SK-N-SH (cell line): ENCODE measurements at regions not wholly inside any gene's neighbourhood (a gene's known extent, or its start where the extent isn't known, plus 50 kb on each side); places are given as distances from the start of the nearest gene placed in this dataset.

Source experiments
- CHD2 ChIP-seq: fragments of 150-350 bp; IDR thresholded peaks from 2 replicates; pipeline ENCODE4 v1.6.1; 2018; ENCODE audit warnings: low read length; ENCODE audit not compliant: partially characterized antibody
- EZH2phosphoT487 ChIP-seq: fragments of 200-600 bp; sonication (generic); IDR thresholded peaks from 2 replicates; pipeline ENCODE4 v1.6.1; 2017; ENCODE audit warnings: low read depth, mixed run types, mild to moderate bottlenecking, antibody characterized with exemption, moderate library complexity, borderline replicate concordance
- JUND ChIP-seq: IDR thresholded peaks from 2 replicates; pipeline ENCODE4 v1.4.0; 2012
- POLR2AphosphoS5 ChIP-seq: IDR thresholded peaks from 2 replicates; pipeline ENCODE4 v1.6.1; 2012; ENCODE audit warnings: low read depth, low read length
- RAD21 ChIP-seq: IDR thresholded peaks from 2 replicates; pipeline ENCODE4 v1.6.1; 2012; ENCODE audit warnings: mild to moderate bottlenecking, low read length
- SMC3 ChIP-seq: IDR thresholded peaks from 2 replicates; pipeline ENCODE4 v1.6.1; 2012; ENCODE audit warnings: low read depth, low read length, improper control_type of control experiment
- TAF1 ChIP-seq: IDR thresholded peaks from 2 replicates; pipeline ENCODE4 v1.6.1; 2012; ENCODE audit warnings: low read depth, mild to moderate bottlenecking, low read length, moderate library complexity, borderline replicate concordance
- TCF12 ChIP-seq: IDR thresholded peaks from 2 replicates; pipeline ENCODE4 v1.4.0; 2012
- TF ChIP-seq, protein P1 (sequence below): fragments of 200-600 bp; sonication (generic); IDR thresholded peaks from 2 replicates; pipeline ENCODE4 v1.6.1; 2017; ENCODE audit warnings: antibody characterized with exemption, mild to moderate bottlenecking, moderate library complexity
- TF ChIP-seq, protein P2 (sequence below): IDR thresholded peaks from 2 replicates; pipeline ENCODE4 v1.4.0; 2012; ENCODE audit warnings: low read depth
- TF ChIP-seq, protein P3 (sequence below): IDR thresholded peaks from 2 replicates; pipeline ENCODE4 v1.4.0; 2012; ENCODE audit warnings: low read depth, borderline replicate concordance
- TF ChIP-seq, protein P4 (sequence below): IDR thresholded peaks from 2 replicates; pipeline ENCODE4 v1.6.1; 2012; ENCODE audit warnings: mild to moderate bottlenecking, low read depth, low read length, moderate library complexity
- TF ChIP-seq, protein P5 (sequence below): fragments of 150-350 bp; IDR thresholded peaks from 2 replicates; pipeline ENCODE4 v1.6.1; 2017; ENCODE audit warnings: antibody characterized with exemption, low read length, low read depth, borderline replicate concordance

DNA sequence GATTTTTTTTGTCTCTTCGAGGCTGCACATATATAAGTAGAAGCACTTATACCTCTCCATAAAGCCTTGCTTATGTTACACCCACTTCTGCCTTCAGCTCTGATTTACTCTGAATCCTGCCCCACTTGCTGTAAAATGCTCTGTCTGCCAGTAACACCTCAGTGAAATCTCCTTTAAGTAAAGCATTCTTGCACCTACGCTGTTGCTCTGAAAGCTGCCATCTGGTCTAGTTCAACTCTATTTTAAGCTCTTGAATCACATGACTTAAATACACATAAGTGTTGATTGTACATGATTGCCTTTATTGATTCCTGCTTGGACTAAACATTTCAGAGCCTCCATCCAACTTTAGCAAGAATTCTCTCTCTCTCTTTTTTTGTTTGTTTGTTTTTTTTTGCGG is 609.0 kb upstream of the CELF4 start:
- TF ChIP-seq, protein P1, sequence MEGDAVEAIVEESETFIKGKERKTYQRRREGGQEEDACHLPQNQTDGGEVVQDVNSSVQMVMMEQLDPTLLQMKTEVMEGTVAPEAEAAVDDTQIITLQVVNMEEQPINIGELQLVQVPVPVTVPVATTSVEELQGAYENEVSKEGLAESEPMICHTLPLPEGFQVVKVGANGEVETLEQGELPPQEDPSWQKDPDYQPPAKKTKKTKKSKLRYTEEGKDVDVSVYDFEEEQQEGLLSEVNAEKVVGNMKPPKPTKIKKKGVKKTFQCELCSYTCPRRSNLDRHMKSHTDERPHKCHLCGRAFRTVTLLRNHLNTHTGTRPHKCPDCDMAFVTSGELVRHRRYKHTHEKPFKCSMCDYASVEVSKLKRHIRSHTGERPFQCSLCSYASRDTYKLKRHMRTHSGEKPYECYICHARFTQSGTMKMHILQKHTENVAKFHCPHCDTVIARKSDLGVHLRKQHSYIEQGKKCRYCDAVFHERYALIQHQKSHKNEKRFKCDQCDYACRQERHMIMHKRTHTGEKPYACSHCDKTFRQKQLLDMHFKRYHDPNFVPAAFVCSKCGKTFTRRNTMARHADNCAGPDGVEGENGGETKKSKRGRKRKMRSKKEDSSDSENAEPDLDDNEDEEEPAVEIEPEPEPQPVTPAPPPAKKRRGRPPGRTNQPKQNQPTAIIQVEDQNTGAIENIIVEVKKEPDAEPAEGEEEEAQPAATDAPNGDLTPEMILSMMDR, result no peak
- TF ChIP-seq, protein P2, sequence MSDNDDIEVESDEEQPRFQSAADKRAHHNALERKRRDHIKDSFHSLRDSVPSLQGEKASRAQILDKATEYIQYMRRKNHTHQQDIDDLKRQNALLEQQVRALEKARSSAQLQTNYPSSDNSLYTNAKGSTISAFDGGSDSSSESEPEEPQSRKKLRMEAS, result no peak
- TF ChIP-seq RAD21 (no peak), JUND (no peak), CHD2 (no peak), TAF1 (no peak), POLR2AphosphoS5 (no peak), TCF12 (no peak), SMC3 (no peak), EZH2phosphoT487 (no peak)
- TF ChIP-seq, protein P3, sequence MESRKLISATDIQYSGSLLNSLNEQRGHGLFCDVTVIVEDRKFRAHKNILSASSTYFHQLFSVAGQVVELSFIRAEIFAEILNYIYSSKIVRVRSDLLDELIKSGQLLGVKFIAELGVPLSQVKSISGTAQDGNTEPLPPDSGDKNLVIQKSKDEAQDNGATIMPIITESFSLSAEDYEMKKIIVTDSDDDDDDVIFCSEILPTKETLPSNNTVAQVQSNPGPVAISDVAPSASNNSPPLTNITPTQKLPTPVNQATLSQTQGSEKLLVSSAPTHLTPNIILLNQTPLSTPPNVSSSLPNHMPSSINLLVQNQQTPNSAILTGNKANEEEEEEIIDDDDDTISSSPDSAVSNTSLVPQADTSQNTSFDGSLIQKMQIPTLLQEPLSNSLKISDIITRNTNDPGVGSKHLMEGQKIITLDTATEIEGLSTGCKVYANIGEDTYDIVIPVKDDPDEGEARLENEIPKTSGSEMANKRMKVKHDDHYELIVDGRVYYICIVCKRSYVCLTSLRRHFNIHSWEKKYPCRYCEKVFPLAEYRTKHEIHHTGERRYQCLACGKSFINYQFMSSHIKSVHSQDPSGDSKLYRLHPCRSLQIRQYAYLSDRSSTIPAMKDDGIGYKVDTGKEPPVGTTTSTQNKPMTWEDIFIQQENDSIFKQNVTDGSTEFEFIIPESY, result no peak
- TF ChIP-seq, protein P4, sequence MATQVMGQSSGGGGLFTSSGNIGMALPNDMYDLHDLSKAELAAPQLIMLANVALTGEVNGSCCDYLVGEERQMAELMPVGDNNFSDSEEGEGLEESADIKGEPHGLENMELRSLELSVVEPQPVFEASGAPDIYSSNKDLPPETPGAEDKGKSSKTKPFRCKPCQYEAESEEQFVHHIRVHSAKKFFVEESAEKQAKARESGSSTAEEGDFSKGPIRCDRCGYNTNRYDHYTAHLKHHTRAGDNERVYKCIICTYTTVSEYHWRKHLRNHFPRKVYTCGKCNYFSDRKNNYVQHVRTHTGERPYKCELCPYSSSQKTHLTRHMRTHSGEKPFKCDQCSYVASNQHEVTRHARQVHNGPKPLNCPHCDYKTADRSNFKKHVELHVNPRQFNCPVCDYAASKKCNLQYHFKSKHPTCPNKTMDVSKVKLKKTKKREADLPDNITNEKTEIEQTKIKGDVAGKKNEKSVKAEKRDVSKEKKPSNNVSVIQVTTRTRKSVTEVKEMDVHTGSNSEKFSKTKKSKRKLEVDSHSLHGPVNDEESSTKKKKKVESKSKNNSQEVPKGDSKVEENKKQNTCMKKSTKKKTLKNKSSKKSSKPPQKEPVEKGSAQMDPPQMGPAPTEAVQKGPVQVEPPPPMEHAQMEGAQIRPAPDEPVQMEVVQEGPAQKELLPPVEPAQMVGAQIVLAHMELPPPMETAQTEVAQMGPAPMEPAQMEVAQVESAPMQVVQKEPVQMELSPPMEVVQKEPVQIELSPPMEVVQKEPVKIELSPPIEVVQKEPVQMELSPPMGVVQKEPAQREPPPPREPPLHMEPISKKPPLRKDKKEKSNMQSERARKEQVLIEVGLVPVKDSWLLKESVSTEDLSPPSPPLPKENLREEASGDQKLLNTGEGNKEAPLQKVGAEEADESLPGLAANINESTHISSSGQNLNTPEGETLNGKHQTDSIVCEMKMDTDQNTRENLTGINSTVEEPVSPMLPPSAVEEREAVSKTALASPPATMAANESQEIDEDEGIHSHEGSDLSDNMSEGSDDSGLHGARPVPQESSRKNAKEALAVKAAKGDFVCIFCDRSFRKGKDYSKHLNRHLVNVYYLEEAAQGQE, result no peak
- TF ChIP-seq, protein P5, sequence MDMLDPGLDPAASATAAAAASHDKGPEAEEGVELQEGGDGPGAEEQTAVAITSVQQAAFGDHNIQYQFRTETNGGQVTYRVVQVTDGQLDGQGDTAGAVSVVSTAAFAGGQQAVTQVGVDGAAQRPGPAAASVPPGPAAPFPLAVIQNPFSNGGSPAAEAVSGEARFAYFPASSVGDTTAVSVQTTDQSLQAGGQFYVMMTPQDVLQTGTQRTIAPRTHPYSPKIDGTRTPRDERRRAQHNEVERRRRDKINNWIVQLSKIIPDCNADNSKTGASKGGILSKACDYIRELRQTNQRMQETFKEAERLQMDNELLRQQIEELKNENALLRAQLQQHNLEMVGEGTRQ, result no peak
